ENCODE measurements at regions not wholly inside any gene's neighbourhood (a gene's known extent, or its start where the extent isn't known, plus 50 kb on each side); places are given as distances from the start of the nearest gene placed in this dataset.

DNA sequence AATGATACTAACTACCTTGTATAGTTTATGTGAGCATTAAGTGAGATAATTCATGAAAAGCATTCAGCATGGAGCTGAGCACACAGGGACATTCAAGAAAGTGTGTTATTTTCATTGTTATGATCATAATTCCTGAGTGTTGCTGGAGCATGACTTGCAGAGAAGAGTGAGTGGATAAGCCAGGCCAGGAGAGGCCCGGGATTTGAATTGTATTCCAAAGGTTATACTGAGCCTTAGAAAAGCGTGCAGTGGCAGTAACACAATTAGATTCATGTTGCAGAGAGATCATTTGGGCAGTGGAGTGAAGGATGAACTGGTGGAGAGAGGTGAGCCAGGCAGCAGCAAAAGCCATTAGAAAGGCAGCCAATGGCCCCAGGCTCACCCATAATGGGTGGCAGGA lies 142.9 kb upstream of the SH3BP4 start:
- no peak for DNase-seq (ENCODE audit: extremely low read depth, low read depth)
- no peak for TF ChIP-seq CTCF (IDR thresholded peaks at IDR 0.05; ENCODE audit: low read depth, low read length)

- no peak for TF ChIP-seq CTCF (IDR thresholded peaks at IDR 0.05; ENCODE audit: low read depth, low read length)
- DNase-seq (ENCODE audit: extremely low read depth, low read depth), result no peak
These were observed 145.0 kb upstream of the SH3BP4 start for GRCh38 chr2:234806818-234807217.

DNA sequence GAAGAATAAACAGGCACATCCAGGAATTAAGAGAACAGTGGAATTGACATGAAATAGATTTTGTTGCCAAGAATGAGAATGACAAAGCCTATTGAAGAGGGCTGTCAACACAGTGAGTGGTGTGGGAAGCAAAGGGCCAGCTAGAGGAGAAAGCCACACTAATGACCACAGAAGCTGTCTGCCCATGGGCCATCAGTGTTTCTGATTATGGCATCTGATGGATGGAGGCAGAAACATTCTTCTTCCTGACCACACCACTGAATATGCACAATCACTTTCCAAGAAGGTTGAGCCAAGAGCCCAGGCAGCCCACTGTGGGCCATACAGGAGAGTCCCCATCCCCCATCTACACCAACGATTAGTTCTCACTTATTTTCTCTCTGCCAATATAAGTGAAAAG lies 146.0 kb upstream of the SH3BP4 start:
- no peak for TF ChIP-seq CTCF (IDR thresholded peaks at IDR 0.05; ENCODE audit: low read depth, low read length)
- DNase-seq (ENCODE audit: extremely low read depth, low read depth), result no peak

GRCh38 chr2:234804704-234805103 lies 147.1 kb upstream of the SH3BP4 start:
- TF ChIP-seq CTCF (IDR thresholded peaks at IDR 0.05; ENCODE audit: low read depth, low read length), result no peak
- DNase-seq (ENCODE audit: extremely low read depth, low read depth), result no peak

DNA sequence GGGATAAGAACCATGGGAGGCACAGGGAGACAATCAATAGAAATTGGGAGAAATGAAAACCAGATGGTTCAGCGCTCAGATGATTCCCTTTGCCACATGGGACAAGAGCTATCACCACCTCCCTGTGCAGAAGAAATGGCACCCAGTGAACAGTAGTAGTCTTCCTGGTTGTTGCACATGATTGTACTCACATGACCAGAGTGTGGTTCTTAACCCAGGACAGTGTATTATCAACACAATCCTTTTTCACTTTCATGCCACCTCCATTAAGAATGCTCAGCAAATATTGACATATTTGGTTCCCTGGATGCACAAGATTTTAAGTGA lies 149.0 kb upstream of the SH3BP4 start:
- no peak for DNase-seq (ENCODE audit: extremely low read depth, low read depth)

DNA sequence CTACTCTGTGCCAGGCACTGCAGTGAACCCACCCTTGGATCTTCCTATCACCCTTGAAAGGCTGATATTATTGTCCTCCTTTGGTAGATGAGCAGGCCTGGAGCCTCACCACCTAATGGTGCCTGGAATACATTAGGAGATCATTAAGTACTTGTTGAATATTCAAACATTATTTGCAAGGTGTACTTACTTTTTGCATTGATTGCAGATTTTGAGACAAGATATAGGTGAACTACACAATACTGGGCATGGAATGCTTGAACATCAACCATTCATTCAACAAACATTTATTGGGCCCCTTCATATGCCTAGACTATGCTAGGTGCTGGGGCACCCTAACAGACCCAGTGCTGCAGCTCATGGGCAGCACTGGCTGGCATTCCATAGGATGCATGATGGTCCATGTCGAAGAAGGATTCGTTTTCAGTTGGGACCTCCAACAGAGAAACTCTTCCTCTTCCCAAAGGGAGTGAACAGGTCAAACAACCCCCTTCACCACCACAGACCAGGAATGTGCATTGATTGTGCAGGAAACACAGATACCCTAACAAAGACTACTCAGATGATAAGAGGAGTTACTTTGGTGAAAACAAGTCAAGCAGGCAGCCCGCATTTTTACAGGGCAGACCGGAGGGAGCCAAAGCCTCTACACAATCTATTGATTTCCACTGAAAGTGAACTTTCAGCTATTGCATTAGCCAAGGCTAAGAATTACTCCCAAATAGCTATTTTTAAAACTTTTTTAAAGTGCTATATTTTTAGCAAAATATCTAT lies 149.6 kb upstream of the SH3BP4 start:
- no peak for TF ChIP-seq CTCF (IDR thresholded peaks at IDR 0.05; ENCODE audit: low read depth, low read length)
- no peak for DNase-seq (ENCODE audit: extremely low read depth, low read depth)

More for the DNA sequence above, 149.0 kb upstream of the SH3BP4 start:
- TF ChIP-seq CTCF (IDR thresholded peaks at IDR 0.05; ENCODE audit: low read depth, low read length), result no peak

DNA sequence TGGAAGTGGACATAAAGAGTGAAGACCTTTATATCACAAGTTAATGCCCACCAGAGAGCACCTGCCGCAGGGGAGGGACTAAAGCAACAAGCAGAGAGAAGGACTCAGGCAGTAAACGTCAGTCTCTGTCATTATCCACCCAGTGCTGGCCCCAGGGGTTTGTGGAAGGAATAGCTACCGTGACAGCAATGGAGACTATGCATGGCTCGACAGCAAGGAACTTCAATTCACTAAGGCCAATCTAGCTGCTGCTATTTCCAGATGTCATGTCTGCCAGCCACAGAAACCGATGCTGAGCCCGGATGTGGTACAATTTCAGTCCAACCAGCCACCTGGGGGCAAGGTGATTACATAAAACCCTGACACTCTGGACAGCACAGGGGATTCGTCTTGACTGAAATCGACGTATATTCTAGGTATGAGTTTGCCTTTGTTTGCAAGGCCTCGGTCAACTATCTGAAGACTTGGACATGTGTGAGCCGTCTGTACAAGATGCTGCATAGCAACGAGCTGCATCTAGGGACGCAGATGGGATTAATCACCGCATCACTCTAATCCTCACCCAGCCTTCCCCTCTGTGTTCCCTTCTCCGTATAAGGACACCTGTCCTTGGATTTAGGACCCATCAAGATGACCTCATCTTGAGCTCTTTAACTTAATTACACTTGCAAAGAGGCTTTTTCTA lies 154.1 kb upstream of the SH3BP4 start:
- no peak for DNase-seq (ENCODE audit: extremely low read depth, low read depth)

More for the DNA sequence above, 154.1 kb upstream of the SH3BP4 start:
- TF ChIP-seq CTCF (IDR thresholded peaks at IDR 0.05; ENCODE audit: low read depth, low read length), result no peak
